SHP77 treated with DMSO at 0.1 percent for 48 hours (cell line): ENCODE measurements at regions not wholly inside any gene's neighbourhood (a gene's known extent, or its start where the extent isn't known, plus 50 kb on each side); places are given as distances from the start of the nearest gene placed in this dataset.
"Not testable (repeated sequence)": the region's sequence is repeated elsewhere in the genome, so short reads cannot be mapped to it uniquely, and the experiment has no call there.

Experiments used
- DNase-seq: peaks from one replicate; lab custom pipeline; 2025; lab: John Stamatoyannopoulos, UW

- DNase-seq, result no peak
Measured at GRCh38 chr6:140773276-140773675, 1359.4 kb upstream of the GJE1 start.

DNA sequence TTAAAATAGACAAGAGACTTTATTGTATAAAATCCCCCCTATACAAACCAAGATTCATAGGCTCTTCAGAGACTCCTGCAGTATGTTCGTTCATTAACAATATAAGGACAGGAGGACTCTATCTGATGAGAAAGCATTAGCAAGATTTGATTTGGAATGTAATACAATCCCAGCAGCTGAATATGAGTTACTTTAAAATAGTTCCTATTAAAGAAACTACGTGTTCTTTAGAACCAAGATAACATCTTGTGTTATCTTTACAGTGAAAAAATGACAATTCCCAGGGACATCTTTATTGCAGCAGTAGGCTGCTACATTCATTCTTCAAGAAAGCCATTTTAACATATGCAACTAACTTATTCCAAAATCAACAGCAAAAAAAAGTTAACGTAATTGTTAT, 1360.1 kb upstream of the GJE1 start:
- no peak for DNase-seq

DNA sequence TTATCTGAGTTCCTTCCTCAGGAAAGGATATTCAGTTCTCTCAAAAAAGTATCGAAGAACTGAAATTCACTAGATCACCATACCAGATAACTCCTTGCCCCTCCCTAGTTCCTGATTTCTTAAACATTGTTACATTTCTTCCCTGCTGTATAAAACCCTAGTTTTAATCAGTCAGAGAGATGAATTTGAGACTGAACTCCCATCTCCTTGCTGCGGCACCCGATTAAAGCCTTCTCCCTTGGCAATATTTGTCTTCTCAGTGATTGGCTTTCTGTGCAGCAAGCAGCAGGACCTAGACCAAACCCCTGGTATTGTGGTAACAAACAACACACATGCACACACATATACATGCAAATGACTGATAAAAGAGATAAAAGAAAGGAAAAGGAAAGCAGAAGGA, 1364.6 kb upstream of the GJE1 start:
- DNase-seq, result no peak

GRCh38 chr6:140766999-140767398, 1365.7 kb upstream of the GJE1 start:
- no peak for DNase-seq

DNA sequence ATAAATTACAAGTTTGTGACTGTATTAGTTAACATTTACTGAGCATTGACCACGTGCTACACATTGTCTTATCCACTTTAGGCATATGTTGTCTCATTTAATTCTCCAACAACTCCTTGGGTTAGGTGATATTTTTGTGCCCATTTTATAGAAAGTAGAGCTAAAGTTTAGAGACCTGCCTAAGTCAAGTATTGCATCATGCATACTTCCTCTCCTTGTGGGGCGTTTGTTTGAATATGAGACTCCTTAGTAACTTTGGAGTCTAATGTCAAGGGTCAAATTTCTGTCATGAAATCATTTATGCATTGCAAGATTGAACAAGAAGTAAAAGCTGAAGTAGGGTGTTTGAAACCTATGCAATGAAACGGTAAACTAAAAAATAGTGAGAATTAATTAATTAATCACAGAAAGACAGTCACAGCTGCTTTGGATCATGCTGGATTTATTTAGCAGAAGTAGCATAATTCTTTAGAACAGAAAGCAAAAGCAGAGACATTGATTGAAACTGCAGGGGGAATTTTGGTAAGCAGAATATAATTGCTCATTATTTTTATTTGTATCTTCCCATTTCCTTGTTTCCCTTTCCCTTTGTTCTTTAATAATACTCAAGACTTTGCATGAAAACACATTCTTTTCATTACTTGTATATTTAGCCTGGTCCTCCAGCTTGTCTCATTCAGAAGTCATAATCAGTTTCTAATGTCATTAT, 1374.4 kb upstream of the GJE1 start:
- no peak for DNase-seq

DNA sequence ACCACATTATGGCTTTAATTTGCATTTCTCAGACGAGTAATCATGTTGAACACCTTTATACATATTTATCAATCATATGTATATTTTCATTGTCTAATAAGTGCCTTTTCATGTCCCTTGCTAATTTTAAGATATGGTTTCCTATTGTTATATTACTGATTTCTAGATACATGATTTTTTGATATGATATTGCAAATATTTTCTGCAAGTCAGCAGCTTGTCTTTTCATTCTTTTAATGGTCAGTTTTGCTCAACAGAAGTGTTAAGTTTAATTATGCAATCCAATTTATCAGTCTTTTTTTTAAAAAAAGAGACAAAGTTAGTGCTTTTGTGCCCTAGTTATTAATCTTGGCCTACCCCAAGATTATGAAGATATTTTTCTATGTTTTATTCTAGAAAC, 1377.8 kb upstream of the CITED2 start:
- no peak for DNase-seq

- no peak for DNase-seq
Measured at GRCh38 chr6:140747114-140747513, 1372.7 kb upstream of the CITED2 start.

DNA sequence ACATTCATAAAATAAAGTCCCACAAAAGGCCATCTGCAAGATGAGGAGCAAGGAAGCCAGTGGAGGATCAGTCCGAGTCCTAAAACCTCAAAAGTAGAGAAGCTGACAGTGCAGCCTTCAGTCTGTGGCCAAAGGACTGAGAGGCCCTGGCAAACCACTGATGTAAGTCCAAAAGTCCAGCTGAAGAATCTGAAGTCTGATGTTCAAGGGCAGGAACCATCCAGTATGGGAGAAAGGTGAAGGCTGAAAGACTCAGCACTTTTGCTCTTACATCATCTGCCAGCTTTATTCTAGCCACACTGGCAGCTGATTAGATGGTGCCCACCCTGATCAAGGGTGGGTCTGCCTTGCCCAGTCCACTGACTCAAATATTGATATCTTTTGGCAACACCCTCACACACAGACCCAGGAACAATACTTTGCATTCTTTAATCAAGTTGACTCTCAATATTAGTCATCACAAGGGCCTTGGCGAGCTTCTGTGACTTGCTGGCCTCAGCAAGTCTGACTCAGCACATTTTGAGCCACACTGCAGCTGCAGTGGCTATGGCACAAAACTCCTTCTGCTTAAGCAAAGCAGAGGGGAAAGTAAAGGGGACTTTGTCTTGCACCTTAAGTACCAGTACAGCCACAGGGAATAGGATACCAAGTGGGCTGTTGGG, 1370.3 kb upstream of the CITED2 start:
- no peak for DNase-seq

- DNase-seq, result no peak
Measured at GRCh38 chr6:140736231-140736630, 1361.8 kb upstream of the CITED2 start.

GRCh38 chr6:140732991-140733390, 1358.5 kb upstream of the CITED2 start:
- no peak for DNase-seq

DNA sequence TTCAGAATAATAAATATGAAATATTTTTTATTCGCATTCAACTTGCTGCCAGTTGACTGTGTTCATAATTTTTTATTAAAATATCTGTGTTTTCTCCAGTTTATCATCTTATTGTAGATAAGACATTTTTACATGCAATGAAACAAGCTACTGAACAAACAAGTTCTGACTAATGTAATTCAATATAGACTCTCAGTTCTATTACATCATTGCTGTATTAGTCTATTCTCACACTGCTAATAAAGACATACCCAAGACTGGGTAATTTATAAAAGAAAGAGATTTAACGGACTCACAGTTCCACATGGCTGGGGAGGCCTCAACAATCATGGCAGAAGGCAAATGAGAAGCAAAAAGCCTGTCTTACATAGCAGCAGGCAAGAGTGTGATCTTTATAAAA, 1357.7 kb upstream of the CITED2 start:
- DNase-seq, result no peak

GRCh38 chr6:140731741-140732140, 1357.3 kb upstream of the CITED2 start:
- DNase-seq, result no peak

GRCh38 chr6:140729521-140729920, 1355.1 kb upstream of the CITED2 start:
- no peak for DNase-seq

GRCh38 chr6:140718021-140718420, 1343.6 kb upstream of the CITED2 start:
- no peak for DNase-seq

DNA sequence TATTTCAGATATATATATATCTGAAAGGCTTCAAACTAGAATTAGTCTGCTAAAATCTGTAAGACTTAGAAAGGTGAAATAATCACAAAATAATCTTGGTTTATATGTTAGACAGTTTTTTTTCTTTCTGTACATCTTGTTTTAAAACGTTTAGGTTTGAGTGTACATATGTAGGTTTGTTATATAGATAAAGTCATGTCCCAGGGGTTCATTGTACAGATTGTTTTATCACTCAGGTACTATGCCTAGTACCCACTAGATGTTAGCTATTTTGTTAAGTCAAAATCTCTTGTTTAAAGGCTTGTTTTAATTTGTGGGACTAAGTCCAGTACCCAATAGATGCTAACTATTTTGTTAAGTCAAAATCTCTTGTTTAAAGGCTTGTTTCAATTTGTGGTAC, 1339.0 kb upstream of the CITED2 start:
- no peak for DNase-seq

GRCh38 chr6:140711019-140711613, 1336.7 kb upstream of the CITED2 start:
- no peak for DNase-seq

GRCh38 chr6:140708441-140708840, 1334.0 kb upstream of the CITED2 start:
- DNase-seq, result no peak

DNA sequence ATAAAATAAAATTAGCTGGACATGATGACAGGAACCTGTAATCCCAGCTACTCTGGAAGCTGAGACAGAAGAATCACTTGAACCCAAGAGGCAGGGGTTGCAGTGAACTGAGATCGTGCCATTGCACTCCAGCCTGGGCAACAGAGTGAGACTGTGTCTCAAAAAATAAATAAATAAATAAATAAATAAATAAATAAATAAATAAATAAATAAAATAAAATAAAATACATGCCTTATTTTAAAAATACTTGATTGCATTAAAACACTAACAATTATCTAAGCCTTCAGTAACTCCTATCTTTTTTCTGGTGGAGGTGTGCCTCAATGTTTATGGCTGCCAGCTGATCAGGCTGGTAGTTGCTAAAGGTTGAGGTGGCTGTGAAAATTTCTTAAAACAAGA, 1329.6 kb upstream of the CITED2 start:
- not testable (repeated sequence) for DNase-seq

DNA sequence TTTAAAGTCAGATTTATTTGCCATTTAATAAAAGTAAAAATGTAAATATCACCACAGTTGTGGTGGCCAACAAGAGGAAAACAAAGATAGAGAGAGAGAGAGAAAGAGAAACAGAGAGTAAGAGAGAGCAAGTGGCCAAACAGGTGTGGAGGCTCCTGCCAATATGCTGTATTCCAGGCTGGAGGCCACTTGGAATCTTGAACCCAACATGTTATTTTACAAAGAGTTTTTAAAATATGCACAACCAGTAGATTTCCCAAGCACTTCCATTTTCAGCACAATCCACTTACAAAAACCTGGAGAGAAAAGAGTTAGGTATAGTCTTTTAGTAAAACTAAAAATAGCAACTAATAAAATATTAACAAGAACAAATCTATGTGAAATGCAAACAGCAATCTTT, 1323.1 kb upstream of the CITED2 start:
- DNase-seq, result no peak

- DNase-seq, result peak; percentile 94
Measured at GRCh38 chr6:140684776-140685550, 1310.5 kb upstream of the CITED2 start.

DNA sequence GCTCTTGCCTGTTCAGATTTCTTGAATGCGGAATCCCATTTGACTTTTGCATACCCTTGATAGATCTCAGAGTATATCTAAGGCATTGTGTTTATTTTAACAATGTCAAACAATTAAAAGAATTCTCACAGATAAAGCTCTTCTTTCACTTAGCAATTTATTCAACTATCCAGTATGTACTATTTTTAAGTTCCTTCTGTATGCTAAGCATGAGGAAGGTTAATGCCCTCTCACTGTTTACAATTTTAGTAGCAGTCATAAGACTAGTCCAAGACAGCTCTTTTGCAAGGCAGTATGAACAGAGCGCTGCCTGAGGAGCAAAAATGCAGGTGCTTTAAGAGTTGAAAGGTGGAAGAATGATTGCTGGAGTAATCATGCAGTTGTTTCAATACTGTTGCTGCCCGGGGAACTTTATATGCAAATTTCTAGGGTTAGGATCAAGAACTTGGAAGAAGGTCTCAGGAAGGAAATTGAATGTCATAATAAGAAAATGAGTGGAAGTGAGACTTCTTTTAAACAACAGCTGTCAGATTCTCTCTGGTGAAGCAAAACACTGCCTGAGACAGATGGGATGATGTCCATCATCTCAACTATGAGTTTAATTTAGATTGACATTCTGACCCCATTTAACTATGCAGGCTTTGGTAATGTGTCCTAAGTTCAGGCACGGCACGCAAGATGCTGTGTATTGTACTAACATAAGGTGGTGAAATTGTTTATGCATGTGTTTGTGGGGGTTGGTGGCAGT, 1303.5 kb upstream of the CITED2 start:
- DNase-seq, result no peak

GRCh38 chr6:140671926-140672325, 1297.5 kb upstream of the CITED2 start:
- DNase-seq, result no peak
